ENCODE measurements at regions not wholly inside any gene's neighbourhood (a gene's known extent, or its start where the extent isn't known, plus 50 kb on each side); places are given as distances from the start of the nearest gene placed in this dataset.

DNA sequence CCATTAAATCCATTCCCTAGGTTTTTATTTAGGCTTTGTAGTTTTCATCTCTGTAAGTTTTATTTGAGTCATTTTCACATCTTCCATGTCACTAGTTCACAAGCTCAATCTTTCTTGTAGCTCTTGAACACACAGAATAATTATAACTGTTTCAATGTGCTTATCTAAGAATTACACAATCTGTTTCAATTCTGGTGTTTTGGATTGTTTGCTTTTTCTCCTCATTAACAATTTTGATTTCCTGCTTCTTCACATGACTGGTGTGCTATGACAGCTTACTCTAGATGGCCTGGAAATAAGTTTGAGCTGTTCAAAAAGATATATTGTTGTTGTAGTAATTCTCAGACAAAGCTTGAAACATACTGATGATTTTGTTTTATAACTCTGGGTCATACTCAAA is 1974.1 kb upstream of the NUDT12 start:
- no peak overlapping the region for H3K4me3 Mint-ChIP-seq (ENCODE audit: unreplicated experiment)
- no peaks in the 10 kb centered on the region for H3K79me2 ChIP-seq (ENCODE audit: insufficient read depth, low read length)
- no peaks in the 10 kb centered on the region for H3K27me3 Mint-ChIP-seq (ENCODE audit: low read depth, unreplicated experiment)
- no peak overlapping the region for H3K4me3 ChIP-seq (ENCODE audit: insufficient read depth, low read depth, low read length)
- H2AFZ ChIP-seq (ENCODE audit: low read depth, low read length), result no peak overlapping the region
- no peak overlapping the region for H3K9ac ChIP-seq (ENCODE audit: low read length)
- H3K36me3 ChIP-seq (ENCODE audit: insufficient read depth, low read length), result no peaks in the 10 kb centered on the region
- no peaks in the 10 kb centered on the region for H3K9me3 ChIP-seq (ENCODE audit: insufficient read depth, low read depth, low read length)
- no peaks in the 10 kb centered on the region for H3K36me3 Mint-ChIP-seq (ENCODE audit: low read depth, unreplicated experiment)
- no peaks in the 10 kb centered on the region for H4K20me1 ChIP-seq (ENCODE audit: insufficient read depth, low read length)
- no peak overlapping the region for H3K4me2 ChIP-seq (ENCODE audit: low read length)
- FAIRE-seq (no peak), DNase-seq (ENCODE audit: low read depth) (no peak)
- H3K4me1 ChIP-seq (ENCODE audit: insufficient read depth, low read length), result no peaks in the 10 kb centered on the region
- peaks cover 2% of the 10 kb centered on the region for H3K9me3 Mint-ChIP-seq (ENCODE audit: unreplicated experiment)
- no peak overlapping the region for H3K27ac Mint-ChIP-seq (ENCODE audit: unreplicated experiment)
- H3K27me3 ChIP-seq (ENCODE audit: insufficient read depth, low read length), result no peaks in the 10 kb centered on the region
- no peak overlapping the region for H3K27ac ChIP-seq (ENCODE audit: low read depth, low read length)
- no peaks in the 10 kb centered on the region for H3K4me1 Mint-ChIP-seq (ENCODE audit: low read depth, unreplicated experiment)
- TF ChIP-seq, protein P1, sequence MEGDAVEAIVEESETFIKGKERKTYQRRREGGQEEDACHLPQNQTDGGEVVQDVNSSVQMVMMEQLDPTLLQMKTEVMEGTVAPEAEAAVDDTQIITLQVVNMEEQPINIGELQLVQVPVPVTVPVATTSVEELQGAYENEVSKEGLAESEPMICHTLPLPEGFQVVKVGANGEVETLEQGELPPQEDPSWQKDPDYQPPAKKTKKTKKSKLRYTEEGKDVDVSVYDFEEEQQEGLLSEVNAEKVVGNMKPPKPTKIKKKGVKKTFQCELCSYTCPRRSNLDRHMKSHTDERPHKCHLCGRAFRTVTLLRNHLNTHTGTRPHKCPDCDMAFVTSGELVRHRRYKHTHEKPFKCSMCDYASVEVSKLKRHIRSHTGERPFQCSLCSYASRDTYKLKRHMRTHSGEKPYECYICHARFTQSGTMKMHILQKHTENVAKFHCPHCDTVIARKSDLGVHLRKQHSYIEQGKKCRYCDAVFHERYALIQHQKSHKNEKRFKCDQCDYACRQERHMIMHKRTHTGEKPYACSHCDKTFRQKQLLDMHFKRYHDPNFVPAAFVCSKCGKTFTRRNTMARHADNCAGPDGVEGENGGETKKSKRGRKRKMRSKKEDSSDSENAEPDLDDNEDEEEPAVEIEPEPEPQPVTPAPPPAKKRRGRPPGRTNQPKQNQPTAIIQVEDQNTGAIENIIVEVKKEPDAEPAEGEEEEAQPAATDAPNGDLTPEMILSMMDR (IDR thresholded peaks at IDR 0.05; ENCODE audit: insufficient read depth, low read depth, low read length), result no peak
- TF ChIP-seq EZH2 (IDR thresholded peaks at IDR 0.05; ENCODE audit: insufficient read depth, low read length), result no peak

DNA sequence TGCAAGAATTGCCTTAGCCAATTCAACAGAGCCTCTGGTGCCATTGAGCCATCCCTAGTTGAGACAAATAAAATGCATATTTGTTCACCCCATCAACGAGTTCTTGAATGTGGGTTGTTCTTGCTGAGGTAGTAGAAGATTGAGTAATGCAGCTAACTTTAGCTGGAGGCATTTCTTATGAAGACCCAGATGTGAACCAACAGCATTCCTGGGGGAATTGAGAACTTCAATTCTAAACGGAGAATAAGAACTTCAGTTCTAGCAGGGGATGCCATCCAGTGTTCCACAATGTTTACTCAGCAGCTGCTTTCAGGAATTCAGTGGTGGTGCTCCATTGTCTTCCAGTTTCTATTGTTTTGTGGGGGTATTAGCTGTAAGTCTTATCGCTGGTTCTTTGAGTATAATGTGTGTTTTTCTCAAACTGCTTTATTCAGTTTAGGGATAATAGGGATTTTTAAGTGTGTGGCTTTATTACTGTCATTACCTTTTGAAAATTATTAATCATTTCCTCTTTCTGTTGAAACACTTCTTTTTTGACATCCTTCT is 1968.2 kb upstream of the NUDT12 start:
- Mint-ChIP-seq H3K27ac (ENCODE audit: unreplicated experiment) (no peak overlapping the region), H3K27me3 (ENCODE audit: low read depth, unreplicated experiment) (no peaks in the 10 kb centered on the region), H3K4me1 (ENCODE audit: low read depth, unreplicated experiment) (no peaks in the 10 kb centered on the region), H3K36me3 (ENCODE audit: low read depth, unreplicated experiment) (peaks cover 2% of the 10 kb centered on the region), H3K4me3 (ENCODE audit: unreplicated experiment) (no peak overlapping the region), H3K9me3 (ENCODE audit: unreplicated experiment) (peaks cover 13% of the 10 kb centered on the region)
- no peak overlapping the region for H3K4me3 ChIP-seq (ENCODE audit: insufficient read depth, low read depth, low read length)
- no peak overlapping the region for H3K27ac ChIP-seq (ENCODE audit: low read depth, low read length)
- no peak overlapping the region for H2AFZ ChIP-seq (ENCODE audit: low read depth, low read length)
- H3K36me3 ChIP-seq (ENCODE audit: insufficient read depth, low read length), result no peaks in the 10 kb centered on the region
- H3K4me2 ChIP-seq (ENCODE audit: low read length), result no peak overlapping the region
- no peaks in the 10 kb centered on the region for H3K4me1 ChIP-seq (ENCODE audit: insufficient read depth, low read length)
- H3K79me2 ChIP-seq (ENCODE audit: insufficient read depth, low read length), result no peaks in the 10 kb centered on the region
- H3K9me3 ChIP-seq (ENCODE audit: insufficient read depth, low read depth, low read length), result no peaks in the 10 kb centered on the region
- no peak overlapping the region for H3K9ac ChIP-seq (ENCODE audit: low read length)
- DNase-seq (ENCODE audit: low read depth) (no peak), FAIRE-seq (no peak)
- TF ChIP-seq, protein P1 (IDR thresholded peaks at IDR 0.05; ENCODE audit: insufficient read depth, low read depth, low read length), result no peak
- no peak for TF ChIP-seq EZH2 (IDR thresholded peaks at IDR 0.05; ENCODE audit: insufficient read depth, low read length)
- no peaks in the 10 kb centered on the region for H3K27me3 ChIP-seq (ENCODE audit: insufficient read depth, low read length)
- H4K20me1 ChIP-seq (ENCODE audit: insufficient read depth, low read length), result no peaks in the 10 kb centered on the region

- H3K4me3 ChIP-seq (ENCODE audit: insufficient read depth, low read depth, low read length), result no peak overlapping the region
- H3K4me1 ChIP-seq (ENCODE audit: insufficient read depth, low read length), result no peaks in the 10 kb centered on the region
- H3K9ac ChIP-seq (ENCODE audit: low read length), result no peak overlapping the region
- Mint-ChIP-seq H3K27ac (ENCODE audit: unreplicated experiment) (no peak overlapping the region), H3K4me3 (ENCODE audit: unreplicated experiment) (no peak overlapping the region), H3K4me1 (ENCODE audit: low read depth, unreplicated experiment) (no peaks in the 10 kb centered on the region), H3K27me3 (ENCODE audit: low read depth, unreplicated experiment) (no peaks in the 10 kb centered on the region), H3K36me3 (ENCODE audit: low read depth, unreplicated experiment) (peaks cover 2% of the 10 kb centered on the region), H3K9me3 (ENCODE audit: unreplicated experiment) (peaks cover 13% of the 10 kb centered on the region)
- H3K27ac ChIP-seq (ENCODE audit: low read depth, low read length), result no peak overlapping the region
- TF ChIP-seq, protein P1 (IDR thresholded peaks at IDR 0.05; ENCODE audit: insufficient read depth, low read depth, low read length), result no peak
- TF ChIP-seq EZH2 (IDR thresholded peaks at IDR 0.05; ENCODE audit: insufficient read depth, low read length), result no peak
- H3K4me2 ChIP-seq (ENCODE audit: low read length), result no peak overlapping the region
- no peaks in the 10 kb centered on the region for H3K27me3 ChIP-seq (ENCODE audit: insufficient read depth, low read length)
- H3K9me3 ChIP-seq (ENCODE audit: insufficient read depth, low read depth, low read length), result no peaks in the 10 kb centered on the region
- FAIRE-seq (no peak), DNase-seq (ENCODE audit: low read depth) (no peak)
- H3K36me3 ChIP-seq (ENCODE audit: insufficient read depth, low read length), result no peaks in the 10 kb centered on the region
- no peaks in the 10 kb centered on the region for H3K79me2 ChIP-seq (ENCODE audit: insufficient read depth, low read length)
- no peak overlapping the region for H2AFZ ChIP-seq (ENCODE audit: low read depth, low read length)
- no peaks in the 10 kb centered on the region for H4K20me1 ChIP-seq (ENCODE audit: insufficient read depth, low read length)
These were observed 1967.3 kb upstream of the NUDT12 start for GRCh38 chr5:105529851-105530250.

Measured in astrocyte (in vitro differentiated cells and primary cell).